GM12891 (cell line): ENCODE measurements at regions not wholly inside any gene's neighbourhood (a gene's known extent, or its start where the extent isn't known, plus 50 kb on each side); places are given as distances from the start of the nearest gene placed in this dataset.

Experiments used
- PAX5 ChIP-seq: IDR thresholded peaks from 2 replicates; pipeline ENCODE4 v1.6.1; 2011; ENCODE audit warnings: low read length, moderate library complexity, mild to moderate bottlenecking; ENCODE audit not compliant: insufficient read depth, severe bottlenecking
- POLR2A ChIP-seq: IDR thresholded peaks from 2 replicates; pipeline ENCODE4 v1.6.1; 2011; ENCODE audit warnings: low read depth, low read length, control low read depth
- POLR2AphosphoS5 ChIP-seq: IDR thresholded peaks from 2 replicates; pipeline ENCODE4 v1.6.1; 2011; ENCODE audit warnings: low read depth, low read length, control low read depth
- POU2F2 ChIP-seq: IDR thresholded peaks from 2 replicates; pipeline ENCODE4 v1.6.1; 2011; ENCODE audit warnings: low read depth, mild to moderate bottlenecking, control low read depth, low read length, moderate library complexity
- SPI1 ChIP-seq: IDR thresholded peaks from 2 replicates; pipeline ENCODE4 v1.6.1; 2011; ENCODE audit warnings: low read depth, low read length, control low read depth
- TAF1 ChIP-seq: IDR thresholded peaks from 2 replicates; pipeline ENCODE4 v1.6.1; 2011; ENCODE audit warnings: low read depth, low read length, control low read depth

GRCh38 chr6:51396583-51396982 is 577.9 kb downstream of the TFAP2B start:
- TF ChIP-seq POLR2A: no peak
- no peak for TF ChIP-seq POLR2AphosphoS5
- TF ChIP-seq SPI1: no peak
- no peak for TF ChIP-seq TAF1
- TF ChIP-seq POU2F2: no peak
- no peak for TF ChIP-seq PAX5
